Right lobe of liver (tissue), 6 donors: ENCODE measurements at regions not wholly inside any gene's neighbourhood (a gene's known extent, or its start where the extent isn't known, plus 50 kb on each side); places are given as distances from the start of the nearest gene placed in this dataset.

Source experiments
- ATAC-seq, 4 donors: fragments of 200-7000 bp; cut with Tn5 transposase; one replicate each; pipeline ENCODE4 v1.9.1; 2020; ENCODE audit warnings: mild to moderate bottlenecking in 4 of 4, moderate library complexity in 4 of 4
- DNase-seq, 3 donors: peaks; one replicate each; pipeline ENCODE4 v3.0.0-alpha.2; 2020
- H3K27ac ChIP-seq, 3 donors: fragments of 200-600 bp; one replicate each; pipeline ENCODE4 v1.8.0; 2022
- H3K27me3 ChIP-seq, 2 donors: fragments of 200-600 bp; one replicate each; pipeline ENCODE4 v1.8.0; 2022
- H3K36me3 ChIP-seq, 4 donors: fragments of 200-600 bp; sonication (generic) in 1 of 4; one replicate each; pipeline versions ENCODE4 v1.5.1 to v1.8.0; 2017 to 2022; ENCODE audit warnings: control low read depth in 1 of 4
- H3K4me1 ChIP-seq, 4 donors: fragments of 200-600 bp; sonication (generic) in 1 of 4; one replicate each; pipeline versions ENCODE4 v1.5.1 to v1.8.0; 2017 to 2022; ENCODE audit warnings: control low read depth in 1 of 4
- H3K4me3 ChIP-seq, 3 donors: fragments of 200-600 bp; one replicate each; pipeline ENCODE4 v1.8.0; 2022
- H3K9me3 ChIP-seq, 4 donors: fragments of 200-600 bp; sonication (generic) in 1 of 4; one replicate each; pipeline versions ENCODE4 v1.5.1 to v1.8.0; 2017 to 2022; ENCODE audit warnings: control low read depth in 1 of 4
- CTCF ChIP-seq, 4 donors: fragments of 200-600 bp in 3 of 4; fragments of 450-650 bp in 1 of 4; IDR thresholded peaks; one replicate each; pipeline versions ENCODE4 v1.5.1 to v1.8.0; 2016 to 2022; ENCODE audit warnings: antibody characterized with exemption in 4 of 4, mild to moderate bottlenecking in 2 of 4
- POLR2A ChIP-seq: fragments of 450-650 bp; IDR thresholded peaks from one replicate; pipeline ENCODE4 v1.6.1; 2017; ENCODE audit warnings: antibody characterized with exemption, mild to moderate bottlenecking
- WGBS: methylation state at CpG from one replicate; pipeline ENCODE4 v1.1.6; 2018; ENCODE audit warnings: low coverage, low lambda C conversion rate; ENCODE audit not compliant: insufficient coverage; ENCODE audit errors: missing lambda C conversion rate; 5-methylcytosine and 5-hydroxymethylcytosine counted together
- intact Hi-C, 2 donors: fragments of 100-400 bp; cut with DNase I; formaldehyde crosslinking; loops; one replicate each; pipeline versions ENCODE4 v1.11.2 to v1.14.1; 2022
- donor health status: DM: no; HTN: yes; CAD: no.
- donor health status: DM: no; HTN: no; CAD: no.
- donor health status: DM: no; HTN: no; CAD: no.
- donor health status: DM: no; HTN: yes; CAD: no.
- donor health status: DM: no; HTN: yes; CAD: no.

DNA sequence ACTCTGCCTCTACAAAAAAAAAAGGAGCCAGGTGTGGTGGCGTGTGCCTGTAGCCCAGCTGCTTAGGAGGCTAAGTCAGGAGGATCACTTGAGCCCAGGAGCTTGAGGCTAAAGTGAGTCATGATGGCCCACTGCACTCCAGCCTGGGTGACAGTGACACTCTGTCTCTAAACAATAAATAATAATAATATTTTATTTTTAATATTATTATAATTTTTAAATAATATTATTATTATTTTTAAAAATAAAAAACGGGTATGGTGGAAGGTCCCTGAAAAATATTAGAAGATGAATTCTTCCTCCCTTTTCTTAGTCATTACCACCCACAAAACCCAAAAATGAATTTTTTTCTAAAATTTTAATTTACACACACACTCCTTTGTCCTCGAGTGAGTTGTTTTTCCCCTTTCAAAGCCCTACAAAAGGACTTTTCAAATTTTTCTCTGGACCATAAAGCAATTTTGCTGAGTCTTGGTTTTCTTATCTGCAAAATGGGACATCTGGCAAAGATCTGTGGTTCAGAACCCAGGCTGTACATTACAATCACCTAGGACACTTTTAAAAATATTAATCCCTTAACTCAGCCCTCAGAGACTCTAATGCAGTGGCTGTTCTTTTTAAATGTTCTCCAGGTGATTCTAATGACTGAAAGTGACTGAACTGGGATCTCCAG, 174.0 kb upstream of the NEBL start:
- Histone ChIP-seq H3K27ac (no peak overlapping the region), H3K27me3 (no peaks in the 10 kb centered on the region), H3K36me3 (no peaks in the 10 kb centered on the region), H3K4me1 (no peaks in the 10 kb centered on the region), H3K4me3 (no peak overlapping the region), H3K9me3 (no peaks in the 10 kb centered on the region)
- intact Hi-C loops = loop anchor here in 1 of 2 donors (10.0 kb wide), 1 partner anchor 194 kb away; no protein-coding TSS in a partner anchor
- DNase-seq = no peak
- 60% methylated on average over 3 of the region's 3 CpGs for WGBS
- TF ChIP-seq POLR2A (no peak), CTCF (IDR thresholded peaks at IDR 0.05) (no peak)
- no peak for ATAC-seq

- Histone ChIP-seq H3K4me1 (no peaks in the 10 kb centered on the region), H3K27ac (no peak overlapping the region), H3K36me3 (no peaks in the 10 kb centered on the region), H3K4me3 (no peak overlapping the region), H3K27me3 (no peaks in the 10 kb centered on the region), H3K9me3 (no peaks in the 10 kb centered on the region)
- ATAC-seq (no peak), DNase-seq (no peak)
- TF ChIP-seq POLR2A = no peak
- TF ChIP-seq CTCF (IDR thresholded peaks at IDR 0.05) = no peak
- 58% methylated on average over 10 of the region's 10 CpGs for WGBS
- intact Hi-C loops = loop anchor here in 1 of 2 donors (10.0 kb wide), 1 partner anchor 195 kb away; no protein-coding TSS in a partner anchor
Observed at GRCh38 chr10:21069929-21070700, 173.0 kb upstream of the NEBL start.

DNA sequence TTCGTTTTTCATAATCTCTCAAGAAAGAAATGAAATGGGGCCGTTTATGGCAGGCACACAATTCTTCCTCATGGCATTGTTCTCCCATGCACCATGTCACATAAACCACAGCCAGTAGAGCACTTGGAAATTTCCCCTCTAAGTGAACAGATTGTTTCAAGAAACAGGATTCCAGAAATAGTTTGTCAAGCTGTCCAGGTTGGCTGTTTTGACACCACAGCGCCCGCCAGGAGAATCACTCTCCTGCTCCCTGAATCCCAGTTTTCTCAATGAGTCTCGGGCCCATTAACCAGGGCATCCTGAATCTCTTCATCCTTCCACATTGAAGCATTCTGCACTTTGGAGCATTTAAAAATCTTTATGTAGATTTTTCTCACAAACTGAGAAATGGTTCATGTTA, 172.2 kb upstream of the NEBL start:
- H3K9me3 ChIP-seq = no peaks in the 10 kb centered on the region
- ATAC-seq (no peak), DNase-seq (no peak)
- WGBS = 75% methylated on average over 5 of the region's 5 CpGs
- H3K36me3 ChIP-seq = no peaks in the 10 kb centered on the region
- H3K27ac ChIP-seq = no peak overlapping the region
- no peak overlapping the region for H3K4me3 ChIP-seq
- no peaks in the 10 kb centered on the region for H3K4me1 ChIP-seq
- H3K27me3 ChIP-seq = no peaks in the 10 kb centered on the region
- no peak for TF ChIP-seq POLR2A
- TF ChIP-seq CTCF (IDR thresholded peaks at IDR 0.05) = no peak
- intact Hi-C loops = no loop called here

- H3K9me3 ChIP-seq = no peaks in the 10 kb centered on the region
- no peaks in the 10 kb centered on the region for H3K27me3 ChIP-seq
- no peaks in the 10 kb centered on the region for H3K36me3 ChIP-seq
- ATAC-seq = no peak
- intact Hi-C loops = no loop called here
- no peaks in the 10 kb centered on the region for H3K4me1 ChIP-seq
- DNase-seq = no peak
- 70% methylated on average over 2 of the region's 3 CpGs for WGBS
- TF ChIP-seq CTCF (IDR thresholded peaks at IDR 0.05) (no peak), POLR2A (no peak)
- no peak overlapping the region for H3K27ac ChIP-seq
- H3K4me3 ChIP-seq = no peak overlapping the region
Observed at GRCh38 chr10:21068026-21068656, 171.0 kb upstream of the NEBL start.
